ENCODE measurements at regions not wholly inside any gene's neighbourhood (a gene's known extent, or its start where the extent isn't known, plus 50 kb on each side); places are given as distances from the start of the nearest gene placed in this dataset.
"Not testable (repeated sequence)": the region's sequence is repeated elsewhere in the genome, so short reads cannot be mapped to it uniquely, and the experiment has no call there.

- no peak overlapping the region for H2AFZ ChIP-seq (ENCODE audit: low read length)
- no peaks in the 10 kb centered on the region for H3K36me3 ChIP-seq (ENCODE audit: insufficient read depth, low read length)
- H3K4me1 ChIP-seq (ENCODE audit: low read length) = no peaks in the 10 kb centered on the region
- no peak overlapping the region for H3K4me3 ChIP-seq (ENCODE audit: low read length)
- H3K79me2 ChIP-seq (ENCODE audit: low read length) = no peaks in the 10 kb centered on the region
- no peak overlapping the region for H3K4me2 ChIP-seq (ENCODE audit: low read depth, low read length, poor library complexity, severe bottlenecking)
- no peaks in the 10 kb centered on the region for H3K9me3 ChIP-seq (ENCODE audit: low read length)
- peak; percentile 65 for DNase-seq
- H4K20me1 ChIP-seq (ENCODE audit: insufficient read depth, low read depth, low read length) = no peaks in the 10 kb centered on the region
- H3K9me2 ChIP-seq (replicated peaks; ENCODE audit: insufficient read depth, low read length) = no peaks in the 10 kb centered on the region
- no peak overlapping the region for H3K27ac ChIP-seq (ENCODE audit: low read length)
- no peaks in the 10 kb centered on the region for H3K27me3 ChIP-seq (ENCODE audit: low read length)
- no peak overlapping the region for H3K9ac ChIP-seq (ENCODE audit: low read length)
Measured at GRCh38 chr16:6725634-6726331, 606.9 kb upstream of the RBFOX1 start.

- H3K9me2 ChIP-seq (replicated peaks; ENCODE audit: insufficient read depth, low read length); H3K36me3 ChIP-seq (ENCODE audit: insufficient read depth, low read length); H4K20me1 ChIP-seq (ENCODE audit: insufficient read depth, low read depth, low read length); H3K9me3 ChIP-seq (ENCODE audit: low read length); H2AFZ ChIP-seq (ENCODE audit: low read length); H3K27me3 ChIP-seq (ENCODE audit: low read length); H3K79me2 ChIP-seq (ENCODE audit: low read length); H3K4me2 ChIP-seq (ENCODE audit: low read depth, low read length, poor library complexity, severe bottlenecking); H3K4me3 ChIP-seq (ENCODE audit: low read length); H3K4me1 ChIP-seq (ENCODE audit: low read length); H3K27ac ChIP-seq (ENCODE audit: low read length); H3K9ac ChIP-seq (ENCODE audit: low read length); DNase-seq: not testable (repeated sequence)
Measured at GRCh38 chr16:6725206-6725605, 607.4 kb upstream of the RBFOX1 start.

- Histone ChIP-seq H4K20me1 (ENCODE audit: insufficient read depth, low read depth, low read length) (no peaks in the 10 kb centered on the region), H3K9me3 (ENCODE audit: low read length) (no peaks in the 10 kb centered on the region), H3K27me3 (ENCODE audit: low read length) (no peaks in the 10 kb centered on the region), H3K27ac (ENCODE audit: low read length) (no peak overlapping the region), H3K4me3 (ENCODE audit: low read length) (no peak overlapping the region), H3K9me2 (replicated peaks; ENCODE audit: insufficient read depth, low read length) (no peaks in the 10 kb centered on the region), H3K4me2 (ENCODE audit: low read depth, low read length, poor library complexity, severe bottlenecking) (no peak overlapping the region), H2AFZ (ENCODE audit: low read length) (no peak overlapping the region), H3K79me2 (ENCODE audit: low read length) (no peaks in the 10 kb centered on the region), H3K4me1 (ENCODE audit: low read length) (no peaks in the 10 kb centered on the region), H3K36me3 (ENCODE audit: insufficient read depth, low read length) (no peaks in the 10 kb centered on the region), H3K9ac (ENCODE audit: low read length) (no peak overlapping the region)
- no peak for DNase-seq
Measured at GRCh38 chr16:6722786-6723185, 609.9 kb upstream of the RBFOX1 start.

GRCh38 chr16:6714510-6714909 is 618.1 kb upstream of the RBFOX1 start:
- no peaks in the 10 kb centered on the region for H3K9me2 ChIP-seq (replicated peaks; ENCODE audit: insufficient read depth, low read length)
- no peak overlapping the region for H3K4me2 ChIP-seq (ENCODE audit: low read depth, low read length, poor library complexity, severe bottlenecking)
- no peaks in the 10 kb centered on the region for H3K4me1 ChIP-seq (ENCODE audit: low read length)
- DNase-seq = no peak
- H3K27me3 ChIP-seq (ENCODE audit: low read length) = no peaks in the 10 kb centered on the region
- no peaks in the 10 kb centered on the region for H4K20me1 ChIP-seq (ENCODE audit: insufficient read depth, low read depth, low read length)
- no peak overlapping the region for H3K4me3 ChIP-seq (ENCODE audit: low read length)
- H3K9ac ChIP-seq (ENCODE audit: low read length) = no peak overlapping the region
- peaks cover 8% of the 10 kb centered on the region; the same call in 1 of the 2 replicates for H3K9me3 ChIP-seq (ENCODE audit: low read length)
- H3K27ac ChIP-seq (ENCODE audit: low read length) = no peak overlapping the region
- no peaks in the 10 kb centered on the region for H3K79me2 ChIP-seq (ENCODE audit: low read length)
- H3K36me3 ChIP-seq (ENCODE audit: insufficient read depth, low read length) = no peaks in the 10 kb centered on the region
- no peak overlapping the region for H2AFZ ChIP-seq (ENCODE audit: low read length)

GRCh38 chr16:6709736-6710135 is 622.9 kb upstream of the RBFOX1 start:
- H3K36me3 ChIP-seq (ENCODE audit: insufficient read depth, low read length) = no peaks in the 10 kb centered on the region
- H3K9ac ChIP-seq (ENCODE audit: low read length) = no peak overlapping the region
- H3K9me2 ChIP-seq (replicated peaks; ENCODE audit: insufficient read depth, low read length) = no peaks in the 10 kb centered on the region
- no peak overlapping the region for H2AFZ ChIP-seq (ENCODE audit: low read length)
- H3K4me1 ChIP-seq (ENCODE audit: low read length) = no peaks in the 10 kb centered on the region
- H3K79me2 ChIP-seq (ENCODE audit: low read length) = no peaks in the 10 kb centered on the region
- no peak overlapping the region for H3K27ac ChIP-seq (ENCODE audit: low read length)
- no peak for DNase-seq
- H3K4me2 ChIP-seq (ENCODE audit: low read depth, low read length, poor library complexity, severe bottlenecking) = no peak overlapping the region
- H3K4me3 ChIP-seq (ENCODE audit: low read length) = no peak overlapping the region
- no peaks in the 10 kb centered on the region for H4K20me1 ChIP-seq (ENCODE audit: insufficient read depth, low read depth, low read length)
- H3K27me3 ChIP-seq (ENCODE audit: low read length) = no peaks in the 10 kb centered on the region
- peaks cover 5% of the 10 kb centered on the region; the same call in 1 of the 2 replicates for H3K9me3 ChIP-seq (ENCODE audit: low read length)

GRCh38 chr16:6708576-6709215 is 623.9 kb upstream of the RBFOX1 start:
- peaks cover 5% of the 10 kb centered on the region; the same call in 1 of the 2 replicates for H3K9me3 ChIP-seq (ENCODE audit: low read length)
- no peak overlapping the region for H3K4me3 ChIP-seq (ENCODE audit: low read length)
- H3K4me1 ChIP-seq (ENCODE audit: low read length) = no peaks in the 10 kb centered on the region
- no peak overlapping the region for H3K27ac ChIP-seq (ENCODE audit: low read length)
- no peaks in the 10 kb centered on the region for H4K20me1 ChIP-seq (ENCODE audit: insufficient read depth, low read depth, low read length)
- no peak for DNase-seq
- H3K27me3 ChIP-seq (ENCODE audit: low read length) = no peaks in the 10 kb centered on the region
- no peaks in the 10 kb centered on the region for H3K79me2 ChIP-seq (ENCODE audit: low read length)
- H3K36me3 ChIP-seq (ENCODE audit: insufficient read depth, low read length) = no peaks in the 10 kb centered on the region
- no peak overlapping the region for H3K4me2 ChIP-seq (ENCODE audit: low read depth, low read length, poor library complexity, severe bottlenecking)
- H3K9me2 ChIP-seq (replicated peaks; ENCODE audit: insufficient read depth, low read length) = no peaks in the 10 kb centered on the region
- H2AFZ ChIP-seq (ENCODE audit: low read length) = no peak overlapping the region
- no peak overlapping the region for H3K9ac ChIP-seq (ENCODE audit: low read length)

GRCh38 chr16:6704306-6704930 is 628.2 kb upstream of the RBFOX1 start:
- no peak for DNase-seq
- H2AFZ ChIP-seq (ENCODE audit: low read length) = no peak overlapping the region
- H3K79me2 ChIP-seq (ENCODE audit: low read length) = no peaks in the 10 kb centered on the region
- no peaks in the 10 kb centered on the region for H3K9me3 ChIP-seq (ENCODE audit: low read length)
- no peak overlapping the region for H3K4me3 ChIP-seq (ENCODE audit: low read length)
- no peak overlapping the region for H3K27ac ChIP-seq (ENCODE audit: low read length)
- no peaks in the 10 kb centered on the region for H4K20me1 ChIP-seq (ENCODE audit: insufficient read depth, low read depth, low read length)
- H3K4me2 ChIP-seq (ENCODE audit: low read depth, low read length, poor library complexity, severe bottlenecking) = no peak overlapping the region
- H3K36me3 ChIP-seq (ENCODE audit: insufficient read depth, low read length) = no peaks in the 10 kb centered on the region
- H3K9me2 ChIP-seq (replicated peaks; ENCODE audit: insufficient read depth, low read length) = no peaks in the 10 kb centered on the region
- no peaks in the 10 kb centered on the region for H3K27me3 ChIP-seq (ENCODE audit: low read length)
- no peak overlapping the region for H3K9ac ChIP-seq (ENCODE audit: low read length)
- no peaks in the 10 kb centered on the region for H3K4me1 ChIP-seq (ENCODE audit: low read length)

- H2AFZ ChIP-seq (ENCODE audit: low read length) = no peak overlapping the region
- H3K4me2 ChIP-seq (ENCODE audit: low read depth, low read length, poor library complexity, severe bottlenecking) = no peak overlapping the region
- no peak overlapping the region for H3K27ac ChIP-seq (ENCODE audit: low read length)
- no peaks in the 10 kb centered on the region for H3K9me2 ChIP-seq (replicated peaks; ENCODE audit: insufficient read depth, low read length)
- no peaks in the 10 kb centered on the region for H4K20me1 ChIP-seq (ENCODE audit: insufficient read depth, low read depth, low read length)
- no peak overlapping the region for H3K4me3 ChIP-seq (ENCODE audit: low read length)
- peaks cover 4% of the 10 kb centered on the region for H3K9me3 ChIP-seq (ENCODE audit: low read length)
- no peaks in the 10 kb centered on the region for H3K36me3 ChIP-seq (ENCODE audit: insufficient read depth, low read length)
- DNase-seq = no peak
- H3K9ac ChIP-seq (ENCODE audit: low read length) = no peak overlapping the region
- H3K79me2 ChIP-seq (ENCODE audit: low read length) = no peaks in the 10 kb centered on the region
- no peaks in the 10 kb centered on the region for H3K4me1 ChIP-seq (ENCODE audit: low read length)
- H3K27me3 ChIP-seq (ENCODE audit: low read length) = no peaks in the 10 kb centered on the region
Measured at GRCh38 chr16:6701096-6701495, 631.5 kb upstream of the RBFOX1 start.

Measured in Karpas-422 (cell line).